ENCODE measurements at regions not wholly inside any gene's neighbourhood (a gene's known extent, or its start where the extent isn't known, plus 50 kb on each side); places are given as distances from the start of the nearest gene placed in this dataset.

- no peak for TF ChIP-seq EZH2 (IDR thresholded peaks at IDR 0.05; ENCODE audit: borderline replicate concordance, low read length)
- no peak for TF ChIP-seq CTCF (IDR thresholded peaks at IDR 0.05; ENCODE audit: low read length)
- no peaks in the 10 kb centered on the region for H3F3A ChIP-seq (ENCODE audit: insufficient read depth, low read length)
- no peaks in the 10 kb centered on the region for H3K9me2 ChIP-seq (ENCODE audit: low read depth, low read length)
- no peaks in the 10 kb centered on the region for H3K4me1 ChIP-seq (ENCODE audit: insufficient read depth, low read length, severe bottlenecking)
- H3K9me3 ChIP-seq (ENCODE audit: low read length) = no peaks in the 10 kb centered on the region
- no peaks in the 10 kb centered on the region for H4K20me1 ChIP-seq (ENCODE audit: insufficient read depth, low read length)
- H3K4me3 ChIP-seq (ENCODE audit: low read depth, low read length, poor library complexity, severe bottlenecking) = no peak overlapping the region
- H3K27ac ChIP-seq (ENCODE audit: low read depth, low read length, poor library complexity, severe bottlenecking) = no peak overlapping the region
- no peaks in the 10 kb centered on the region for H3K79me2 ChIP-seq (ENCODE audit: insufficient read depth, low read length)
- no peaks in the 10 kb centered on the region for H3K36me3 ChIP-seq (ENCODE audit: insufficient read depth, low read length)
- H3K4me2 ChIP-seq (ENCODE audit: low read length) = no peak overlapping the region
- H3K9ac ChIP-seq (ENCODE audit: low read length) = no peak overlapping the region
- no peak overlapping the region for H2AFZ ChIP-seq (ENCODE audit: low read length)
- no peaks in the 10 kb centered on the region for H3K27me3 ChIP-seq (ENCODE audit: insufficient read depth, low read length)
Measured at GRCh38 chr7:144995495-144995894, 159.6 kb upstream of the TPK1 start.

DNA sequence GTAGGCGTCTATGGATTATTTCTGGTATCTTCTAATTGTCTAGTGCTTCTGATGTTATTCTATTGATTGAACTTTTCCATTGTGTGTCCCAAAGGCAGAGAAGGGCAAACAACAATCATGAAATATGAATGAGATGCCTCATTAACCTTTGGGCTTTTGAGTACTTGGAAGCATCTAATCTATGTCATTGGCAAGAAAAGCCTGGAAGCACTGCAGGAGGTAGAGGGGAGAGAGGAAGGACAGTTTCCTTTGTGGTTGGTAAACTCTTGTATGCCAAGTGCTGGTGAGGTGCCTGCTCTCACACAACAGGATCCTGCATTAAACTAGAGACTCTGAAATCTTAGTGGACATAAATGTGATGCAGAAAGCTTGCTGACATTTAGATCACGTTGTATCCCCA lies 155.2 kb upstream of the TPK1 start:
- Histone ChIP-seq H4K20me1 (ENCODE audit: insufficient read depth, low read length) (no peaks in the 10 kb centered on the region), H3K79me2 (ENCODE audit: insufficient read depth, low read length) (no peaks in the 10 kb centered on the region), H2AFZ (ENCODE audit: low read length) (no peak overlapping the region), H3K27ac (ENCODE audit: low read depth, low read length, poor library complexity, severe bottlenecking) (no peak overlapping the region), H3F3A (ENCODE audit: insufficient read depth, low read length) (no peaks in the 10 kb centered on the region), H3K4me2 (ENCODE audit: low read length) (no peak overlapping the region), H3K9ac (ENCODE audit: low read length) (no peak overlapping the region), H3K9me3 (ENCODE audit: low read length) (no peaks in the 10 kb centered on the region), H3K4me3 (ENCODE audit: low read depth, low read length, poor library complexity, severe bottlenecking) (no peak overlapping the region), H3K27me3 (ENCODE audit: insufficient read depth, low read length) (no peaks in the 10 kb centered on the region), H3K9me2 (ENCODE audit: low read depth, low read length) (no peaks in the 10 kb centered on the region), H3K4me1 (ENCODE audit: insufficient read depth, low read length, severe bottlenecking) (no peaks in the 10 kb centered on the region), H3K36me3 (ENCODE audit: insufficient read depth, low read length) (no peaks in the 10 kb centered on the region)
- TF ChIP-seq EZH2 (IDR thresholded peaks at IDR 0.05; ENCODE audit: borderline replicate concordance, low read length) (no peak), CTCF (IDR thresholded peaks at IDR 0.05; ENCODE audit: low read length) (no peak)

DNA sequence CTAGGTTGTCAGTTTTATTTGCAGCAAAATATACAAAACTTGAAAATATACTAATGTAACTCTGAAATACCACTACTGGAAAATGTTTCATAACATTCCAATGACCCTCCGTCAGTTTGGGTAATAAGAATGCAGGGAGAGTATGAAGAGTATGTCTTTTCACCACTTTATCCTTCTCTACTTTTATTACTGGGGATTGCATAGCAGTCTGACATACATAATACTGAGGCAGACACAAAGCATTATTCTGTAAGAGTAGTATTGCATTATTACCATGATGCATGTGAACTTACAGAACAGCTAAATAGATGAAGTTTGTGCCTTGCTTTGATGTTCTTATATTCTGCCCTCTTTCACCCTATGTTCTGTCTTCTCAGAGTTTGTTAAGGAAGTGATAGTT lies 151.8 kb upstream of the TPK1 start:
- no peak overlapping the region for H3K9ac ChIP-seq (ENCODE audit: low read length)
- no peak overlapping the region for H3K27ac ChIP-seq (ENCODE audit: low read depth, low read length, poor library complexity, severe bottlenecking)
- no peaks in the 10 kb centered on the region for H3K79me2 ChIP-seq (ENCODE audit: insufficient read depth, low read length)
- H4K20me1 ChIP-seq (ENCODE audit: insufficient read depth, low read length) = no peaks in the 10 kb centered on the region
- no peaks in the 10 kb centered on the region for H3K4me1 ChIP-seq (ENCODE audit: insufficient read depth, low read length, severe bottlenecking)
- no peaks in the 10 kb centered on the region for H3K9me2 ChIP-seq (ENCODE audit: low read depth, low read length)
- no peak overlapping the region for H3K4me2 ChIP-seq (ENCODE audit: low read length)
- H3K4me3 ChIP-seq (ENCODE audit: low read depth, low read length, poor library complexity, severe bottlenecking) = no peak overlapping the region
- no peaks in the 10 kb centered on the region for H3K36me3 ChIP-seq (ENCODE audit: insufficient read depth, low read length)
- H3F3A ChIP-seq (ENCODE audit: insufficient read depth, low read length) = no peaks in the 10 kb centered on the region
- no peaks in the 10 kb centered on the region for H3K9me3 ChIP-seq (ENCODE audit: low read length)
- TF ChIP-seq EZH2 (IDR thresholded peaks at IDR 0.05; ENCODE audit: borderline replicate concordance, low read length) (no peak), CTCF (IDR thresholded peaks at IDR 0.05; ENCODE audit: low read length) (no peak)
- H2AFZ ChIP-seq (ENCODE audit: low read length) = no peak overlapping the region
- H3K27me3 ChIP-seq (ENCODE audit: insufficient read depth, low read length) = no peaks in the 10 kb centered on the region

All from OCI-LY1 (cell line).